PC-9 (cell line): ENCODE measurements at regions not wholly inside any gene's neighbourhood (a gene's known extent, or its start where the extent isn't known, plus 50 kb on each side); places are given as distances from the start of the nearest gene placed in this dataset.

Experiments used
- BruUV-seq: library from RNA; stranded (reverse); fragments of 400-500 nt; replicated peaks from 2 replicates; lab custom pipeline; 2021; lab: Mats Ljungman, UMichigan
- CTCF ChIA-PET: fragments of 300-600 bp; sonication (Branson Sonifier 250); formaldehyde crosslinking; loops from one replicate; lab custom pipeline; 2022; ENCODE audit warnings: antibody characterized with exemption; lab: Charles Lee
- POLR2A ChIA-PET: fragments of 300-600 bp; sonication (Branson Sonifier 250); formaldehyde crosslinking; loops from one replicate; lab custom pipeline; 2022; ENCODE audit warnings: antibody characterized with exemption; ENCODE audit not compliant: unreplicated experiment; lab: Charles Lee
- DNase-seq, 2 experiments: peaks; one replicate each; pipeline versions ENCODE4 v3.0.0 to v3.0.0-alpha.2; 2015 to 2022; ENCODE audit warnings: mixed read lengths in 1 of 2
- H2AFZ ChIP-seq: fragments of 200-600 bp; sonication (generic); 2 replicates; pipeline ENCODE4 v1.8.1; 2017; ENCODE audit warnings: antibody characterized with exemption
- H3F3A ChIP-seq: fragments of 200-600 bp; sonication (generic); 2 replicates; pipeline ENCODE4 v1.8.1; 2017; ENCODE audit warnings: antibody characterized with exemption, mild to moderate bottlenecking, low read depth; ENCODE audit not compliant: insufficient read depth
- H3K27ac ChIP-seq: fragments of 200-600 bp; sonication (generic); 2 replicates; pipeline ENCODE4 v1.6.1; 2016; ENCODE audit warnings: mixed run types
- H3K27me3 ChIP-seq: fragments of 200-600 bp; sonication (generic); 2 replicates; pipeline ENCODE4 v1.6.1; 2016; ENCODE audit warnings: low read depth, mixed run types; ENCODE audit not compliant: insufficient read depth
- H3K36me3 ChIP-seq: fragments of 200-600 bp; sonication (generic); 2 replicates; pipeline ENCODE4 v1.6.1; 2016; ENCODE audit warnings: low read depth, mixed run types
- H3K4me1 ChIP-seq: fragments of 200-600 bp; sonication (generic); replicated peaks from 2 replicates; pipeline ENCODE4 v1.6.1; 2016; ENCODE audit warnings: mixed run types; ENCODE audit not compliant: insufficient read depth
- H3K4me2 ChIP-seq: fragments of 200-600 bp; sonication (generic); 2 replicates; pipeline ENCODE4 v1.6.1; 2017; ENCODE audit warnings: mixed run types
- H3K4me3 ChIP-seq: fragments of 200-600 bp; sonication (generic); 2 replicates; pipeline ENCODE4 v1.6.1; 2016; ENCODE audit warnings: mixed run types
- H3K79me2 ChIP-seq: fragments of 200-600 bp; sonication (generic); 2 replicates; pipeline ENCODE4 v1.6.1; 2017; ENCODE audit warnings: low read depth, mixed run types
- H3K9me2 ChIP-seq: fragments of 200-600 bp; sonication (generic); 2 replicates; pipeline ENCODE4 v1.8.1; 2017; ENCODE audit warnings: mild to moderate bottlenecking; ENCODE audit not compliant: insufficient read depth
- H3K9me3 ChIP-seq: fragments of 200-600 bp; sonication (generic); 2 replicates; pipeline ENCODE4 v1.8.1; 2016; ENCODE audit warnings: low read depth; ENCODE audit not compliant: insufficient read depth
- H4K20me1 ChIP-seq: fragments of 200-600 bp; sonication (generic); 2 replicates; pipeline ENCODE4 v1.8.1; 2017; ENCODE audit not compliant: insufficient read depth
- CTCF ChIP-seq: fragments of 200-600 bp; sonication (generic); conservative IDR thresholded peaks from 2 replicates; pipeline ENCODE4 v1.6.1; 2017; ENCODE audit warnings: mixed run types, antibody characterized with exemption, mild to moderate bottlenecking, moderate library complexity
- EZH2 ChIP-seq: fragments of 200-600 bp; sonication (generic); IDR thresholded peaks from 2 replicates; pipeline ENCODE4 v1.8.0; 2017; ENCODE audit warnings: antibody characterized with exemption, low read depth
- intact Hi-C: fragments of 100-400 bp; cut with micrococcal nuclease; formaldehyde crosslinking; loops from one replicate; pipeline ENCODE4 v1.10.0; 2022; ENCODE audit not compliant: unreplicated experiment

- Histone ChIP-seq H3K4me1 (no peaks in the 10 kb centered on the region), H3K4me2 (no peak overlapping the region), H4K20me1 (no peaks in the 10 kb centered on the region), H3K79me2 (no peaks in the 10 kb centered on the region), H3K9me3 (no peaks in the 10 kb centered on the region), H3K36me3 (no peaks in the 10 kb centered on the region), H3K4me3 (no peak overlapping the region), H3K27ac (no peak overlapping the region), H3K9me2 (no peaks in the 10 kb centered on the region), H3F3A (no peaks in the 10 kb centered on the region), H3K27me3 (no peaks in the 10 kb centered on the region), H2AFZ (no peak overlapping the region)
- ChIA-PET CTCF (no interaction called here), POLR2A (interaction anchor here (0.7 kb wide), 1 partner anchor 603 kb away, joined by 38 read pairs; no protein-coding TSS in a partner anchor)
- DNase-seq, result no peak
- intact Hi-C loops, result loop anchor here (10.0 kb wide), 1 partner anchor 1108 kb away; no protein-coding TSS in a partner anchor
- no TSS peak for BruUV-seq
- TF ChIP-seq EZH2, result no peak
Measured at GRCh38 chr5:128673000-128673399, 135.0 kb upstream of the FBN2 start.

GRCh38 chr5:128673411-128673957, 135.4 kb upstream of the FBN2 start:
- ChIA-PET CTCF (no interaction called here), POLR2A (interaction anchor here (0.7 kb wide), 1 partner anchor 603 kb away, joined by 38 read pairs; no protein-coding TSS in a partner anchor)
- Histone ChIP-seq H3K9me2 (no peaks in the 10 kb centered on the region), H3K4me2 (no peak overlapping the region), H3K27ac (no peak overlapping the region), H3K4me3 (no peak overlapping the region), H3K9me3 (no peaks in the 10 kb centered on the region), H3K4me1 (no peaks in the 10 kb centered on the region), H3K79me2 (no peaks in the 10 kb centered on the region), H3K27me3 (no peaks in the 10 kb centered on the region), H3F3A (no peaks in the 10 kb centered on the region), H2AFZ (no peak overlapping the region), H4K20me1 (no peaks in the 10 kb centered on the region), H3K36me3 (no peaks in the 10 kb centered on the region)
- no TSS peak for BruUV-seq
- intact Hi-C loops, result loop anchor here (10.0 kb wide), 1 partner anchor 1109 kb away; no protein-coding TSS in a partner anchor
- DNase-seq, result no peak
- TF ChIP-seq CTCF (no peak), EZH2 (no peak)

GRCh38 chr5:128673970-128674369, 135.9 kb upstream of the FBN2 start:
- H2AFZ ChIP-seq, result no peak overlapping the region
- no peak overlapping the region for H3K27ac ChIP-seq
- TF ChIP-seq EZH2 (no peak), CTCF (no peak)
- intact Hi-C loops, result loop anchor here (10.0 kb wide), 1 partner anchor 1109 kb away; no protein-coding TSS in a partner anchor
- CTCF ChIA-PET, result no interaction called here
- H3K4me3 ChIP-seq, result no peak overlapping the region
- BruUV-seq, result no TSS peak
- no peaks in the 10 kb centered on the region for H3K36me3 ChIP-seq
- DNase-seq, result no peak
- H3K4me2 ChIP-seq, result no peak overlapping the region
- H3K27me3 ChIP-seq, result no peaks in the 10 kb centered on the region
- POLR2A ChIA-PET, result no interaction called here
- no peaks in the 10 kb centered on the region for H4K20me1 ChIP-seq
- no peaks in the 10 kb centered on the region for H3K9me2 ChIP-seq
- H3F3A ChIP-seq, result no peaks in the 10 kb centered on the region
- no peaks in the 10 kb centered on the region for H3K9me3 ChIP-seq
- no peaks in the 10 kb centered on the region for H3K79me2 ChIP-seq
- H3K4me1 ChIP-seq, result no peaks in the 10 kb centered on the region
